ENCODE measurements at regions not wholly inside any gene's neighbourhood (a gene's known extent, or its start where the extent isn't known, plus 50 kb on each side); places are given as distances from the start of the nearest gene placed in this dataset.
"Not testable (repeated sequence)": the region's sequence is repeated elsewhere in the genome, so short reads cannot be mapped to it uniquely, and the experiment has no call there.

- no peaks in the 10 kb centered on the region for H3K27me3 ChIP-seq (replicated peaks; ENCODE audit: insufficient read depth, low read depth, low read length, poor library complexity)
- H3K27ac ChIP-seq (ENCODE audit: low read depth, low read length, poor library complexity, severe bottlenecking): no peak overlapping the region
- ChIA-PET CTCF (no interaction called here), POLR2A (ENCODE audit: low non-redundant PET) (no interaction called here)
- intact Hi-C loops (cut with micrococcal nuclease; ENCODE audit: unreplicated experiment): no loop called here
- TF ChIP-seq EZH2 (IDR thresholded peaks at IDR 0.05; ENCODE audit: borderline replicate concordance, low read depth, low read length, poor library complexity, severe bottlenecking) (no peak), CTCF (conservative IDR thresholded peaks at IDR 0.05; ENCODE audit: low read depth, low read length) (no peak)
- BruUV-seq (replicated peaks): no TSS peak
- no peaks in the 10 kb centered on the region for H3K36me3 ChIP-seq (ENCODE audit: insufficient read depth, low read length, poor library complexity, severe bottlenecking)
- no peak overlapping the region for H3K4me3 ChIP-seq (ENCODE audit: low read depth, low read length, poor library complexity, severe bottlenecking)
- peaks cover 3% of the 10 kb centered on the region for H3K4me1 ChIP-seq (ENCODE audit: insufficient read depth, low read length, poor library complexity, severe bottlenecking)
- H3K9me3 ChIP-seq (ENCODE audit: low read depth, low read length, poor library complexity, severe bottlenecking): no peaks in the 10 kb centered on the region
- DNase-seq (ENCODE audit: low spot score): no peak
Measured at GRCh38 chr5:38697013-38697412, 140.6 kb upstream of the LIFR start.

GRCh38 chr5:38705529-38705928, 140.3 kb upstream of the OSMR start:
- POLR2A ChIA-PET (ENCODE audit: low non-redundant PET); intact Hi-C loops (cut with micrococcal nuclease; ENCODE audit: unreplicated experiment); BruUV-seq (replicated peaks): not testable (repeated sequence)

GRCh38 chr5:38706376-38706775, 139.4 kb upstream of the OSMR start:
- ChIA-PET CTCF (no interaction called here), POLR2A (ENCODE audit: low non-redundant PET) (no interaction called here)
- H3K9me3 ChIP-seq (ENCODE audit: low read depth, low read length, poor library complexity, severe bottlenecking): no peaks in the 10 kb centered on the region
- no TSS peak for BruUV-seq (replicated peaks)
- H3K4me1 ChIP-seq (ENCODE audit: insufficient read depth, low read length, poor library complexity, severe bottlenecking): peaks cover 6% of the 10 kb centered on the region
- no peak overlapping the region for H3K4me3 ChIP-seq (ENCODE audit: low read depth, low read length, poor library complexity, severe bottlenecking)
- intact Hi-C loops (cut with micrococcal nuclease; ENCODE audit: unreplicated experiment): no loop called here
- H3K36me3 ChIP-seq (ENCODE audit: insufficient read depth, low read length, poor library complexity, severe bottlenecking): no peaks in the 10 kb centered on the region
- no peak overlapping the region for H3K27ac ChIP-seq (ENCODE audit: low read depth, low read length, poor library complexity, severe bottlenecking)
- TF ChIP-seq CTCF (conservative IDR thresholded peaks at IDR 0.05; ENCODE audit: low read depth, low read length) (no peak), EZH2 (IDR thresholded peaks at IDR 0.05; ENCODE audit: borderline replicate concordance, low read depth, low read length, poor library complexity, severe bottlenecking) (no peak)
- no peaks in the 10 kb centered on the region for H3K27me3 ChIP-seq (replicated peaks; ENCODE audit: insufficient read depth, low read depth, low read length, poor library complexity)
- no peak for DNase-seq (ENCODE audit: low spot score)

More at GRCh38 chr5:38705529-38705928, 140.3 kb upstream of the OSMR start:
- CTCF ChIA-PET; DNase-seq (ENCODE audit: low spot score); H3K4me1 ChIP-seq (ENCODE audit: insufficient read depth, low read length, poor library complexity, severe bottlenecking); H3K27me3 ChIP-seq (replicated peaks; ENCODE audit: insufficient read depth, low read depth, low read length, poor library complexity); H3K4me3 ChIP-seq (ENCODE audit: low read depth, low read length, poor library complexity, severe bottlenecking); H3K9me3 ChIP-seq (ENCODE audit: low read depth, low read length, poor library complexity, severe bottlenecking); H3K36me3 ChIP-seq (ENCODE audit: insufficient read depth, low read length, poor library complexity, severe bottlenecking); H3K27ac ChIP-seq (ENCODE audit: low read depth, low read length, poor library complexity, severe bottlenecking): not testable (repeated sequence)

GRCh38 chr5:38707352-38708210, 138.2 kb upstream of the OSMR start:
- BruUV-seq (replicated peaks): no TSS peak

More at GRCh38 chr5:38707352-38708210, 138.2 kb upstream of the OSMR start:
- TF ChIP-seq CTCF (conservative IDR thresholded peaks at IDR 0.05; ENCODE audit: low read depth, low read length): no peak
- TF ChIP-seq EZH2 (IDR thresholded peaks at IDR 0.05; ENCODE audit: borderline replicate concordance, low read depth, low read length, poor library complexity, severe bottlenecking): no peak
- H3K4me1 ChIP-seq (ENCODE audit: insufficient read depth, low read length, poor library complexity, severe bottlenecking): peaks cover 6% of the 10 kb centered on the region
- no peak for DNase-seq (ENCODE audit: low spot score)
- no peaks in the 10 kb centered on the region for H3K27me3 ChIP-seq (replicated peaks; ENCODE audit: insufficient read depth, low read depth, low read length, poor library complexity)
- intact Hi-C loops (cut with micrococcal nuclease; ENCODE audit: unreplicated experiment): no loop called here
- H3K27ac ChIP-seq (ENCODE audit: low read depth, low read length, poor library complexity, severe bottlenecking): no peak overlapping the region
- POLR2A ChIA-PET (ENCODE audit: low non-redundant PET): no interaction called here
- CTCF ChIA-PET: no interaction called here
- H3K4me3 ChIP-seq (ENCODE audit: low read depth, low read length, poor library complexity, severe bottlenecking): no peak overlapping the region
- H3K36me3 ChIP-seq (ENCODE audit: insufficient read depth, low read length, poor library complexity, severe bottlenecking): no peaks in the 10 kb centered on the region
- no peaks in the 10 kb centered on the region for H3K9me3 ChIP-seq (ENCODE audit: low read depth, low read length, poor library complexity, severe bottlenecking)

All from A673 (cell line).